ENCODE measurements at regions not wholly inside any gene's neighbourhood (a gene's known extent, or its start where the extent isn't known, plus 50 kb on each side); places are given as distances from the start of the nearest gene placed in this dataset.

DNA sequence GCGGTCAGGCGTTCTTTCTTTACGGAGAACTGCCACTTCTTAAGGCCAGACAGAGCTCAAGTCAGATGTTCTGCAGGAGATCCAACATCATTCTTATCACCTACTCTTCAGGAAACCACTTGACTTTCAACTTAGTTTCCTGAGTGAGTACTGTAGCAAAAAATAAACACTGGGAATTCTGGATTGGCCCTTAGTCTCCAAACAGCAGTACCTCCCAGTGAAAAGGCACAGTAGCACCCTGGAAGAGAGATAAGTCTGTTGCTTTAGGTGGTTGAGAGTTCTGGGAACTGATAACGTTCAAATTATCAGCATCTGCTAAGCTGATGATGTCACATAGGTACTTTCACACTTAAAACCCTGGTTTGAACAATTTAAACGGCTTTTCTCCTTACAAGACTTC, 971.8 kb upstream of the TENM4 start:
- POLR2A ChIA-PET (ENCODE audit: unreplicated experiment) = no interaction called here
- no TSS peak for BruUV-seq (replicated peaks)
- Histone ChIP-seq H3K27ac (ENCODE audit: low read length) (no peak overlapping the region), H3K27me3 (ENCODE audit: low read length) (no peaks in the 10 kb centered on the region), H2AFZ (ENCODE audit: low read length) (no peak overlapping the region), H3K4me2 (ENCODE audit: low read length) (no peak overlapping the region), H3K9ac (ENCODE audit: low read length) (no peak overlapping the region), H4K20me1 (ENCODE audit: low read length) (no peaks in the 10 kb centered on the region), H3K4me1 (ENCODE audit: insufficient read depth, low read length) (no peaks in the 10 kb centered on the region), H3K9me2 (replicated peaks; ENCODE audit: low read length) (no peaks in the 10 kb centered on the region), H3K9me3 (ENCODE audit: low read length) (no peaks in the 10 kb centered on the region; the same call in 1 of the 2 replicates), H3K4me3 (ENCODE audit: low read length) (no peak overlapping the region), H3F3A (ENCODE audit: low read length, unreplicated experiment) (no peaks in the 10 kb centered on the region), H3K79me2 (ENCODE audit: low read length) (no peaks in the 10 kb centered on the region), H3K36me3 (ENCODE audit: low read depth, low read length) (no peaks in the 10 kb centered on the region)
- DNase-seq (no peak), ATAC-seq (no peak)
- CTCF ChIA-PET = no interaction called here
- intact Hi-C loops (cut with micrococcal nuclease) = no loop called here
- no peak for TF ChIP-seq EZH2 (IDR thresholded peaks at IDR 0.05; ENCODE audit: low read length, unreplicated experiment)
- TF ChIP-seq, protein P1, sequence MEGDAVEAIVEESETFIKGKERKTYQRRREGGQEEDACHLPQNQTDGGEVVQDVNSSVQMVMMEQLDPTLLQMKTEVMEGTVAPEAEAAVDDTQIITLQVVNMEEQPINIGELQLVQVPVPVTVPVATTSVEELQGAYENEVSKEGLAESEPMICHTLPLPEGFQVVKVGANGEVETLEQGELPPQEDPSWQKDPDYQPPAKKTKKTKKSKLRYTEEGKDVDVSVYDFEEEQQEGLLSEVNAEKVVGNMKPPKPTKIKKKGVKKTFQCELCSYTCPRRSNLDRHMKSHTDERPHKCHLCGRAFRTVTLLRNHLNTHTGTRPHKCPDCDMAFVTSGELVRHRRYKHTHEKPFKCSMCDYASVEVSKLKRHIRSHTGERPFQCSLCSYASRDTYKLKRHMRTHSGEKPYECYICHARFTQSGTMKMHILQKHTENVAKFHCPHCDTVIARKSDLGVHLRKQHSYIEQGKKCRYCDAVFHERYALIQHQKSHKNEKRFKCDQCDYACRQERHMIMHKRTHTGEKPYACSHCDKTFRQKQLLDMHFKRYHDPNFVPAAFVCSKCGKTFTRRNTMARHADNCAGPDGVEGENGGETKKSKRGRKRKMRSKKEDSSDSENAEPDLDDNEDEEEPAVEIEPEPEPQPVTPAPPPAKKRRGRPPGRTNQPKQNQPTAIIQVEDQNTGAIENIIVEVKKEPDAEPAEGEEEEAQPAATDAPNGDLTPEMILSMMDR (conservative IDR thresholded peaks at IDR 0.05; ENCODE audit: low read depth, low read length) = no peak
- no peak for TF ChIP-seq EZH2phosphoT487 (IDR thresholded peaks at IDR 0.05; ENCODE audit: borderline replicate concordance, low read length)

DNA sequence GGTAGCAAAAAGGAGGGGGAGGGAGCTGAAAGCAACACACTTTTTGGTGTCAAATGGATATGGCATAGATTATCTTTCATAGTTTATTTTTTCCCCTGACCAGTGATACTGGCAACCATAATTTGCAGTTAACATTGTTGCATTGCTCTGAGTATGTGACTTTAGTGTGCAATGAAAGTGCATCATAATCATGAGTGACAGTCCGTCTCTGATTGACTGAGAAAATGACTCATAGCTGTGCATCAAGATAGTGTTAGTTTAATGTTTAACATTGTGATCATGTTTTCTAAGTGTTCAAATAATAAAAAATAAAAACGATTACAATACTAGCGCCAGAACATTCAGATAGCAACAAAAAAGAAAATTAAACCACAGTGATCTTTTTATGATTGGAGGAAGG, 952.4 kb upstream of the TENM4 start:
- Histone ChIP-seq H4K20me1 (ENCODE audit: low read length) (no peaks in the 10 kb centered on the region), H3K27ac (ENCODE audit: low read length) (no peak overlapping the region), H3F3A (ENCODE audit: low read length, unreplicated experiment) (no peaks in the 10 kb centered on the region), H3K9ac (ENCODE audit: low read length) (no peak overlapping the region), H3K79me2 (ENCODE audit: low read length) (no peaks in the 10 kb centered on the region), H3K9me2 (replicated peaks; ENCODE audit: low read length) (no peaks in the 10 kb centered on the region), H2AFZ (ENCODE audit: low read length) (no peak overlapping the region), H3K4me1 (ENCODE audit: insufficient read depth, low read length) (no peaks in the 10 kb centered on the region; the same call in 1 of the 2 replicates), H3K9me3 (ENCODE audit: low read length) (no peaks in the 10 kb centered on the region), H3K27me3 (ENCODE audit: low read length) (no peaks in the 10 kb centered on the region), H3K36me3 (ENCODE audit: low read depth, low read length) (no peaks in the 10 kb centered on the region), H3K4me2 (ENCODE audit: low read length) (no peak overlapping the region), H3K4me3 (ENCODE audit: low read length) (no peak overlapping the region)
- ATAC-seq = no peak
- ChIA-PET POLR2A (ENCODE audit: unreplicated experiment) (no interaction called here), CTCF (no interaction called here)
- no peak for TF ChIP-seq EZH2phosphoT487 (IDR thresholded peaks at IDR 0.05; ENCODE audit: borderline replicate concordance, low read length)
- no peak for TF ChIP-seq EZH2 (IDR thresholded peaks at IDR 0.05; ENCODE audit: low read length, unreplicated experiment)
- TF ChIP-seq, protein P1 (conservative IDR thresholded peaks at IDR 0.05; ENCODE audit: low read depth, low read length) = no peak
- intact Hi-C loops (cut with micrococcal nuclease) = no loop called here
- DNase-seq = no peak
- no TSS peak for BruUV-seq (replicated peaks)

DNA sequence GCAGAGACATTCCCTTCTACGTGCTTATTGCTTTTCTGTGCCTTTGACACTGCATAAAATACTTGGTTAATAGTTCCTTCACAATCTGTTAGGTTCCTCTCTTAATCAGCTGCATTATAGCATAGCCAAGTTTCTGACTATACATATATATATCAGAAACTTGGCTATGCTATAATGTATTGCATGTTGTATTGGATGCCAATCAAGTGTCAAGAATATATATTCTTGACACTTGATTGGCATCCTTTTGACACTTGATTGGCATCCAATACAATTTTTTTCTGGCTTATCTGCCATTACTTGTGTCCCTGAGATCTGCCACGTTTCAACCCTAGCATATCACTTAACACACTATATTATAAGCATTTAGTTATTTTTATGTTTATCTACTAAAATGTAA, 949.7 kb upstream of the TENM4 start:
- Histone ChIP-seq H3K9me2 (replicated peaks; ENCODE audit: low read length) (no peaks in the 10 kb centered on the region), H3K4me3 (ENCODE audit: low read length) (no peak overlapping the region), H4K20me1 (ENCODE audit: low read length) (no peaks in the 10 kb centered on the region), H3K4me2 (ENCODE audit: low read length) (no peak overlapping the region), H3K9ac (ENCODE audit: low read length) (no peak overlapping the region), H3K36me3 (ENCODE audit: low read depth, low read length) (no peaks in the 10 kb centered on the region), H3K79me2 (ENCODE audit: low read length) (no peaks in the 10 kb centered on the region), H3K9me3 (ENCODE audit: low read length) (no peaks in the 10 kb centered on the region), H3K4me1 (ENCODE audit: insufficient read depth, low read length) (no peaks in the 10 kb centered on the region; the same call in 1 of the 2 replicates), H3K27me3 (ENCODE audit: low read length) (no peaks in the 10 kb centered on the region), H3F3A (ENCODE audit: low read length, unreplicated experiment) (no peaks in the 10 kb centered on the region), H2AFZ (ENCODE audit: low read length) (no peak overlapping the region), H3K27ac (ENCODE audit: low read length) (no peak overlapping the region)
- intact Hi-C loops (cut with micrococcal nuclease) = no loop called here
- TF ChIP-seq, protein P1 (conservative IDR thresholded peaks at IDR 0.05; ENCODE audit: low read depth, low read length) = no peak
- TF ChIP-seq EZH2 (IDR thresholded peaks at IDR 0.05; ENCODE audit: low read length, unreplicated experiment) (no peak), EZH2phosphoT487 (IDR thresholded peaks at IDR 0.05; ENCODE audit: borderline replicate concordance, low read length) (no peak)
- DNase-seq = no peak
- ATAC-seq = no peak
- ChIA-PET POLR2A (ENCODE audit: unreplicated experiment) (no interaction called here), CTCF (no interaction called here)
- no TSS peak for BruUV-seq (replicated peaks)

Data from PC-3 (cell line).